HG03558 (cell line): ENCODE measurements at regions not wholly inside any gene's neighbourhood (a gene's known extent, or its start where the extent isn't known, plus 50 kb on each side); places are given as distances from the start of the nearest gene placed in this dataset.
"Not testable (repeated sequence)": the region's sequence is repeated elsewhere in the genome, so short reads cannot be mapped to it uniquely, and the experiment has no call there.

ENCODE experiments used
- ATAC-seq: cut with Tn5 transposase; IDR thresholded peaks from one replicate; pipeline ENCODE4 v1.9.1; 2021; ENCODE audit warnings: moderate number of reproducible peaks; ENCODE audit not compliant: unreplicated experiment; ENCODE audit errors: extremely low read depth

DNA sequence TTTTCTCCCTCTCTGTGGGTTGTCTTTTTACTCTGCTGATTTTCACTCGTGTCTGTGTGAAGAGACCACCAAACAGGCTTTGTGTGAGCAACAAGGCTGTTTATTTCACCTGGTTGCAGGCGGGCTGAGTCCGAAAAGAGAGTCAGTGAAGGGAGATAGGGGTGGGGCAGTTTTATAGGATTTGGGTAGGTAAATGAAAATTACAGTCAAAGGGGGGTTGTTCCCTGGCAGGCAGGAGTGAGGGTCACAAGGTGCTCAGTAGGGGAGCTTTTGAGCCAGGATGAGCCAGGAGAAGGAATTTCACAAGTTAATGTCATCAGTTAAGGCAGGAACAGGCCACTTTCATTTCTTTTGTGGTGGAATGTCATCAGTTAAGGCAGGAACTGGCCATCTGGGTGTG lies 729.6 kb downstream of the TRHDE start:
- ATAC-seq, result not testable (repeated sequence)

- not testable (repeated sequence) for ATAC-seq
These were observed 730.3 kb downstream of the TRHDE start for GRCh38 chr12:73002504-73002903.

- ATAC-seq, result not testable (repeated sequence)
These were observed 737.1 kb downstream of the TRHDE start for GRCh38 chr12:73009138-73009834.

DNA sequence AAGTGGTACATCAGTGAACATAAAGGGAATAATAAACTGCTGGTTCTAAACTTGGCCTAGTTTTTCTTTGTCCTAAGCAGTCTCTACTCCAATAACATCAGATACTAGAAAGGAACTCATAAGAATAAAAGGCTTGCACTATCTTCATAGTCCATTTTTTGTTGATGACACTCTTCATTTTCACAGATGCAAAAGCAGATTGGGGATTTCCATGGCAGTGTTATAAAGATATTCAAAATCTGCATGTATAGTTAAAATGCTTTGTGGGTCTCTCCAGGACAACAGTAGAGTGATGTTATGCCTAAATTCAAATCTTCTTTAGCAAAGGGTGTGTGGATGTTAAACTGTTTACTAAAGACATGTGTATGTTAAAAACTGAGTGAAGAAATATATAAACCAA lies 745.8 kb downstream of the TRHDE start:
- ATAC-seq, result no peak

- ATAC-seq, result no peak
These were observed 781.7 kb downstream of the TRHDE start for GRCh38 chr12:73053893-73054292.

DNA sequence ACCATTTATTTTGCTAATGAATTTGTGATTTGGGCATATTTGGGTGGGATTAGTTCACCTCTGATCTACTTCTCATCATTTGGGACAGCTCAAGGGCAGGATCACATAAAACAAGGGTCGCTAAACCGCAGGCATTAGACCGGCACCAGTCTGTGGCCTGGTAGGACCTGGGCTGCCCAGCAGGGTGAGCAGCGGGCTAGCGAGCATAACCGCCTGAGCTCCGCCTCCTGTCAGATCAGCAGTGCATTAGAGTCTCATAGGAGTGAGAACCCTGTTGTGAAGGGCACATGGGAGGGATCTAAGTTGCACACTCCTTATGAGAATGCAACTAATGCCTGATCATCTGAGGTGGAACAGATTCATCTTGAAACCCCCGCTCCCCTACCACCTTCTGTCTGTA lies 785.3 kb downstream of the TRHDE start:
- ATAC-seq, result no peak

DNA sequence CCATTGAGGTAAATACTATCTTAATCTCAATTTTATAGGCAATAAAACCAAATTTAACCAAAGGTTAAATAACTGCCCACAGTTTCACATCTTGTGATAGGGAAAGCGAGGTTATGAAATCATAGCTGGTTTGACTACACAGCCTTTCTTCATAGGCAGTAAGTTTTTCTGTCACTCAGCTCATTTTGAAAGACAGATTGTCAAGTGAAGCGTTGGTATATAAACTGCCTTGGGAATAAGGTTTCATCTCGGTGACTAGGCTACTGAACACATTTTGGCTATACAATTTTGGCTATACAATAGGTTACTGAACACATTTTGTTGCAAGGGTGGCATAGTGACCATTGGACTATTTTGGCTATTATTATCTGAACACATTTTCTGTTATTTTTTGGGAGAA lies 793.7 kb downstream of the TRHDE start:
- ATAC-seq, result no peak

- no peak for ATAC-seq
These were observed 795.4 kb downstream of the TRHDE start for GRCh38 chr12:73067616-73068015.

- no peak for ATAC-seq
These were observed 800.0 kb downstream of the TRHDE start for GRCh38 chr12:73072214-73072613.

GRCh38 chr12:73076760-73077159 lies 804.6 kb downstream of the TRHDE start:
- ATAC-seq, result no peak

DNA sequence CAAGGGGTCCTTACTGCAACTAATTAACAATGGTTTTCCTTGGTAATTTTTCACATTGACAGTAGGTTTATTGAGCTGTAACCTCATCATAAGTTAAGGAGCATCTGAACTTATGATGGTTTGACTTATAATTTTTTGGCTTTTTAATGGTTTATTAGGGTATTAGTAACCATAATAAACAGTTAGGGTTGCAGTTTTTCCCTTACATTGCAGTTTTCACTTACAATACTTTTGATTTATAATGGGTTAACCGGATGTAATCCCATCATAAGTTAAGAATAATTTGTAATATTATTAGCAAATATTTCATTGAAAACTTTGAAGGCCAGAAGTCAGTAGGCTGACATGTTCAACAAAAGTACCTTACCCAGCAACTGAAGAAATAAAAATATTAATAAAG lies 811.6 kb downstream of the TRHDE start:
- ATAC-seq, result no peak

GRCh38 chr12:73106296-73106695 lies 834.1 kb downstream of the TRHDE start:
- no peak for ATAC-seq

DNA sequence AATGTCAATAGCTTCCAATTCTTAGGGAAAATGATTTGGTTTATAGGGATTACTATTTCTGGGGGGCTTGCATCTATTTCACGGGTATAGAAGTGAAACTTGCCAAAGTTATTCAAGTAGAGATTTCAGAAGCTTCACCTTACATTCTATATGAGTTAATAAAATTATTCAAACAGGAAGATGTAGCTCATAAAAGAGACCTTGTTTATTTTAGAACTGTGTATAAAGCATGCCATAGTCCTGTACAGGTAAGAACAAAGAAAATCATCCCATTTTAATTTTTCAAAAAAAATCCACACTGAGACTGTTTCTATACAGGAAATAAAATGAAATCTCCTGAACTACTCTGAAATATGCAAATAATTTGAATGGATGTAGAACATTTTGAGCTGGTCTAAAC lies 834.7 kb downstream of the TRHDE start:
- no peak for ATAC-seq

DNA sequence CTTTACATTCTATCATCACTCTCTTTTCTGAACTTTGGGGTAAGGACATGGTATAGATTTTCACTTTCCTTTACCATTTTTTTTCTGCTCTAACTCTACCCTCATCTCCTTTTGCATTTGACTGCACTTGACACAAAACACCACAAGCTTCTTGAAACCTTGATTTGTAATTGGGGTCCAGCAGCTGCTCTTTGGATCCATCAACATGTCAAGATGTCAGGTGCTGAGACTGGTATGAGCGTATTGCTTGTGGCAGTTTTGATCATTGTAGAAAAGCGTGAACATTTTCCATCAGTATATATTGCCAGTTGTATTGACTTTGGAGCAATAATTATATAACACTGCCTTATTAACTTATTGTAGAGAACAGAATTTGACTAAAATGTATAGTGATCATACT lies 838.6 kb downstream of the TRHDE start:
- ATAC-seq, result no peak

DNA sequence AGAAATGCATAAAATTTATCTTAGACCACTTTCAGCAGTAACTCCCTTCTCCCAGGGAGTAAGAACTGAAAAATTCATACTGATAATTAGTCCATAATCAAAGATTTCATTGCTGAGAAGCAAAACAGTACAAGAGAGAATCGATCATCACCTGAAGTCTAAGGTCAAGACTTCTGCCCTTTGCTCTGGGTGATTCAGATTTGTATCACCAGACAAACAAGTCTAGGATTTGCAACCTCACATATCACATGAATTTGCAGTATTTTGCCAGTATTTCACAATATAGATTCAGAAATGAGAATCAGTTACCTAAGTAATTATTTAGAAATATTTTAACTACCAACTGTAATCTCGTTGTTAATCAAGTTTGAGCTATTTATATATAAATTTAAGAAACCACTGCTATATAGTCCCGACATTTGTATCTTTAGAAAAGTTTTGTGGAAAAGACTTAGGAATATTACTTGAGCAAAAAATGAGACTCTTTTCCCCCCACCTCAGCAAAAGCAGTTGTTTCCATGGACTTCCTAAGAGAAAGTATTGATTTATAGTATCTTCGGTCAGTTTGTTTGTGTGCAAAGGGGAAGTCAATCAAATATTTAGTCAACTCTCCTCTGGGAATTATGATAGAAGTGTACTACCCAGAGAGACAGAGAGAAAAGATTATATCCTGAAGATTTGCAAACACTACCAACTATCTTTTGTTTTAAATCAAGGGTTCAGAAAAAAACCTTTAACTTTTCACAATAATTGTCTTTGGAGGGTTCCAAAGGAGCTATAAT lies 840.1 kb downstream of the TRHDE start:
- ATAC-seq, result no peak

DNA sequence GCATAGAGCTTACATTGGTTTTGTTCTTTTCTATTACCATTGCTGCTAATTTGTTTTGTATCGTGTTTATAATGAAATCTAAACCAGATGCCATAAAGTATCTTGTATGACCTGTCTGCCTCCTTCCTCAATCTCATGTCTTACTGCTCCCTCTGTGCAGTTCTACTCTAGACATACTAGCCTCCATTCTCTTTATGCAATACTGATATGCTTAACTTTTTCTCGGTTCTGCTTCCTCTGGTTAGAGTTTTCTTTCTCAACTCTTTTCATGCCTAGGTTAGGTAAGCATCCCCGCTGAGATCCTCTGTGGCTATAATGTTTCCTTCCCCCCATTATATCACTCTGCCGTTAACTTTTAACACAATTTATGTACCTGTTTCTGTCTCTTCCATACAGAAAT lies 852.3 kb downstream of the TRHDE start:
- no peak for ATAC-seq

- ATAC-seq, result no peak
These were observed 853.0 kb downstream of the TRHDE start for GRCh38 chr12:73125148-73125547.

- no peak for ATAC-seq
These were observed 864.2 kb downstream of the TRHDE start for GRCh38 chr12:73136386-73136785.

DNA sequence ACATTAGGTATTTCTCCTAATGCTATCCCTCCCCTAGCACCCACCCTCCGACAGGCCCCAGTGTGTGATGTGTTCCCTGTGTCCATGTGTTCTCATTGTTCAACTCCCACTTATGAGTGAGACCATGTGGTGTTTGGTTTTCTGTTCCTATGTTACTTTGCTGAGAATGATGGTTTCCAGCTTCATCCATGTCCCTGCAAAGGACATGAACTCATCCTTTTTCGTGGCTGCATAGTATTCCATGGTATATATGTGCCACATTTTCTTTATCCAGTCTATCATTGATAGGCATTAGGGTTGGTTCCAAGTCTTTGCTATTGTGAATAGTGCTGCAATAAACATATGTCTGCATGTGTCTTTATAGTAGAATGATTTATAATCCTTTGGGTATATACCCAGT lies 867.5 kb downstream of the TRHDE start:
- not testable (repeated sequence) for ATAC-seq

GRCh38 chr12:73158341-73158740 lies 886.2 kb downstream of the TRHDE start:
- no peak for ATAC-seq

GRCh38 chr12:73159954-73160353 lies 887.8 kb downstream of the TRHDE start:
- ATAC-seq, result no peak

DNA sequence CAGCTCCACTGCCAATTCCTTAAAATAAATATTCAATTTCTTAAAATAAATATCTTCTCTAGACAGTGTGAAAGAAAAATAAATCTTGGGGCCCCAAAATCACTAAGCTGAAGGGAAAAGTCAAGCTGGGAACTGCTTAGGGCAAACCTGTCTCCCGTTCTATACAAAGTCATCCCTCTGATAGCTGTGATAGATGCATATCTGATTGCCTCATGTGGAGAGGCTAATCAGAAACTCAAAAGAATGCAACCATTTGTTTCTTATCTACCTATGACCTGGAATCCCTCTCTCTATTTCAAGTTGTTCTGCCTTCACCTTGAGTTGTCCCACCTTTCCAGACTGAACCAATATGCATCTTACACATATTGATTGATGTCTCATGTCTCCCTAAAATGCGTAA lies 889.8 kb downstream of the TRHDE start:
- ATAC-seq, result no peak
